GM12891 (cell line): ENCODE measurements at regions not wholly inside any gene's neighbourhood (a gene's known extent, or its start where the extent isn't known, plus 50 kb on each side); places are given as distances from the start of the nearest gene placed in this dataset.

Experiments used
- POLR2A ChIP-seq: IDR thresholded peaks from 2 replicates; pipeline ENCODE4 v1.6.1; 2011; ENCODE audit warnings: low read depth, low read length, control low read depth
- POLR2AphosphoS5 ChIP-seq: IDR thresholded peaks from 2 replicates; pipeline ENCODE4 v1.6.1; 2011; ENCODE audit warnings: low read depth, low read length, control low read depth

DNA sequence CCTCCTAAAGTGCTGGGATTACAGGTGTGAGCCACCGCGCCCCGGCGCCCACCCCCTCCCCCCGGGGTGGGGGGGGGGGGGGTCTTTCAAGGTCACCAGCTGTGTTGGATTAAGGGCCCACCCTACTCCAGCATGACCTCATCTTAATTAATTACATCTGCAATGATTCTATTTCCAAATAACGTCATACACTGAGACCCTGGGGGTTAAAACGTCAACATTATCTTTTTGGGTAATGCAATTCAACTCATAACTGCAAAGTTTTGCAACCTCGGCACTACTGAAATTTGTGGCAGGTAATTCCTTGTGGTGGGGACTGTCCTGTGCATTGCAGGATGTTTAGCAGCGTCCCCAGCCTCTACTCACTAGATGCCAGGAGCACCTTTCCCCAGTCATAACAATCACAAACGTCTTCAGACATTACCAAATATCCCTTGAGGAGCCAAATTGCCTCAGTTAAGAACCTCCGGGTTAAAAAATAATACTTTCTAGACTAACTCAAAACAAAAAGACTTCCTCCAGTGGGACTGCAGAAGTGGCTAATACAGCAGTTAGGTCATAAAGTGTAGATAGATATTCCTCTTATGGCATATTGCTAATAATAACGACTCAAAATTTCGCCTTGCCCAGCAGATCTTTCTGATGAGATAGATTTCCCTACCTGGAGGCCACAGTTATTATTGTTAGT is 233.0 kb upstream of the KAZN start:
- TF ChIP-seq POLR2A = no peak
- TF ChIP-seq POLR2AphosphoS5 = no peak
